AG09309 (cell line): ENCODE measurements at regions not wholly inside any gene's neighbourhood (a gene's known extent, or its start where the extent isn't known, plus 50 kb on each side); places are given as distances from the start of the nearest gene placed in this dataset.

Experiments
- DNase-seq: peaks from one replicate; pipeline ENCODE4 v3.0.0-alpha.2; 2010; ENCODE audit warnings: low read depth
- H3K4me3 ChIP-seq: 2 replicates; pipeline ENCODE4 v1.5.1; 2011; ENCODE audit warnings: mild to moderate bottlenecking, low read depth, low read length, moderate library complexity; ENCODE audit not compliant: control insufficient read depth
- CTCF ChIP-seq: IDR thresholded peaks from 2 replicates; pipeline ENCODE4 v1.5.1; 2011; ENCODE audit warnings: mild to moderate bottlenecking, low read depth, low read length, inconsistent platforms; ENCODE audit not compliant: insufficient read depth, control insufficient read depth; ENCODE audit errors: missing control alignments

DNA sequence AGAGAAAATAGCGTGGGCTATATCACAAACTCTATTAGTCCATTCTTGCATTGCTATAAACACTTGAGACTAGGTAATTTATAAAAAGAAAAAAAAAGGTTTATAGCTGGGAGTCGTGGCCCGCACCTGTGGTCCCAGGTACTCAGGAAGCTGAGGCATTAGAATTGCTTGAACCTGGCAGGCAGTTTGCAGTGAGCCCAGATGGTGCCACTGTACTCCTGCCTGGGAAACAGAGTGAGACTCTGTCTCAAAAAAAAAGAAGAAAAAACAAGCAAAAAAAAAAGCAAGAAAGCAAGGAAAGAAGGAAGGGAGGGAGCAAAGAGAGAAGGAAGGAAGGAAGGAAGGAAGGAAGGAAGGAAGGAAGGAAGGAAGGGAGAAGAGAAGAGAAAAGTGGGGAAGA lies 904.2 kb upstream of the EDIL3 start:
- no peak for TF ChIP-seq CTCF
- DNase-seq = no peak

DNA sequence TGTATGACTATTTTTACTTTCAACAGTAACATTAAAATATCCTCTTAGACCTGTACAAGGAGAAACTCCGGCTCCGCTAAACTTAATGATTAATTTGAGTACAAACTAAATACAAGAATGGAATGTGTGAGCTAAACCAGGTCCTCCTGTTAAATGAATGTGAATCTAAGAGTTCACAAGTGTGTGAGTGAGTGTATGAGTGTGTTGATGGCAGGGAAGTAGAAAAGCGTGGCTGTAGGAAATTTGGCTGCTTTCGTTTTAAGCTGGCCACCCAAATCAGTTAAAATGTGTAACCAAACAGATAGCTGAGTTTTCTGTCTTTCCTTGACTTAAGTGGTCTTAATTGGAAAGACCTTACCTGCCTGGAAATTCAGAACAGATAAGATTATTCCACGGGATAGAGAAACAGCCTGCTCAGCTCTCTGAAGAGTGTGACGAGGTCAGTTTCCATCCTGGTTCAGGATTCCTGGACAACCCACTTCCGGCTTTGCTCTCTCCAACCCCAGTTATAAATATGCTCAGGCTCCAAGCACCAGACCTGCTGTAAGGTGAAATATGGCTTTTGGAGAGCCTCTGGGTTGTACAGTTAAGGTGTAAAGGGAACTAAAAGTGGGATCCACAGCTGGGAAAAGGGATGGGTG lies 908.6 kb upstream of the EDIL3 start:
- TF ChIP-seq CTCF = no peak
- DNase-seq = no peak
- no peak overlapping the region for H3K4me3 ChIP-seq

More for the DNA sequence above, 904.2 kb upstream of the EDIL3 start:
- no peak overlapping the region for H3K4me3 ChIP-seq

- no peak for TF ChIP-seq CTCF
- no peak for DNase-seq
- H3K4me3 ChIP-seq = no peak overlapping the region
Measured at GRCh38 chr5:85304524-85304923, 919.8 kb upstream of the EDIL3 start.

GRCh38 chr5:85305766-85306165 lies 921.1 kb upstream of the EDIL3 start:
- no peak for TF ChIP-seq CTCF

DNA sequence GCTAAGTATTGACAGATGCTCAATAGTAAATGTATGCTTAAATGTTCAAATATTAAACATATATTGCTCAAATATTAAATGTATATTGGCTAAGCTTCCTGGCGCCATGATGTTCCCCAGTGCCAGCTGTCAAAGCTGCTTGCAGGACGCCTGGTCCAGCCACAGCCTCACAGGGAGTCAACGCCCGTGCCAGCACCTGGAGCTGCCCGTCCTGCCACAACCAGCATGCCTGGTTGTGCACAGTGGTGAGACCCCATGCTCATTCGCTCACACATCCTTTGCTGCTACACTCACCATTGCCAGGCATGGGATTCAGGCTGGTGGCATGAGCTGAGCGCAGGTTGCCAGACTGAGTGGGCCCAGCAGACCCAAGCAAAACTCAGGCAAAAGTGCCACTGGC lies 926.9 kb upstream of the EDIL3 start:
- H3K4me3 ChIP-seq = no peak overlapping the region
- DNase-seq = no peak
- no peak for TF ChIP-seq CTCF

More at GRCh38 chr5:85305766-85306165, 921.1 kb upstream of the EDIL3 start:
- no peak overlapping the region for H3K4me3 ChIP-seq
- DNase-seq = no peak

GRCh38 chr5:85320495-85320894 lies 935.8 kb upstream of the EDIL3 start:
- DNase-seq = no peak
- H3K4me3 ChIP-seq = no peak overlapping the region
- TF ChIP-seq CTCF = no peak

DNA sequence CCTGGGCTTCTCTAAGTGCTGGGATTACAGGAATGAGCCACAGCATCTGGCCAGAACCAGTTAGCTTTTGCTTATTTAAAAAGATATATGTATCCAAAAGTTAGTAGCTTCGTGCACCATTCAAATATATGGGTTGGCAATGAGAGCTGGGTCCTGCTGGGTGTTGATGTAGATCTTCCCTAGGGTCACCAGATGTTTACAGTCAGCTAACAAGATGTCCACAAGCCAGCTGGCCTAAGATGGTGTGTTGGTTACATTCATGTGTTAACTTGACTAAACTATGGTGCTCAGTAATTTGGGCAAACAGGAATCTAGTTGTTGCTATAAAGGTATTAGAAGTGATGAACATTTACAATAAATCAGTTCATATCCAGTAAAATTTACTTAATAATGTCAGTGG lies 948.6 kb upstream of the EDIL3 start:
- TF ChIP-seq CTCF = no peak
- no peak for DNase-seq
- H3K4me3 ChIP-seq = no peak overlapping the region
